K562 (cell line): ENCODE measurements at regions not wholly inside any gene's neighbourhood (a gene's known extent, or its start where the extent isn't known, plus 50 kb on each side); places are given as distances from the start of the nearest gene placed in this dataset.

Source experiments
- CBFA2T3 ChIP-seq: fragments of 450-650 bp; IDR thresholded peaks from 2 replicates; pipeline ENCODE4 v1.6.1; 2017
- CEBPZ ChIP-seq: fragments of 150-350 bp; IDR thresholded peaks from 2 replicates; pipeline ENCODE4 v1.6.1; 2014; ENCODE audit warnings: low read depth, mild to moderate bottlenecking, low read length, borderline replicate concordance
- CHD4 ChIP-seq: fragments of 200-600 bp; sonication (generic); IDR thresholded peaks from 3 replicates; pipeline ENCODE4 v1.6.1; 2012; ENCODE audit warnings: low read depth, mild to moderate bottlenecking, mixed read lengths, low read length, inconsistent platforms; ENCODE audit not compliant: insufficient read depth, insufficient replicate concordance, poor library complexity, severe bottlenecking
- ELK1 ChIP-seq: sonication (generic); formaldehyde crosslinking; IDR thresholded peaks from 2 replicates; pipeline ENCODE4 v1.8.1; 2022; ENCODE audit warnings: missing genetic modification reagents
- FOXA3 ChIP-seq, 2 experiments: fragments of 450-650 bp in 1 of 2; sonication (generic) in 1 of 2; formaldehyde crosslinking; IDR thresholded peaks in 1 of 2; conservative IDR thresholded peaks in 1 of 2; 2 replicates each; pipeline versions ENCODE4 v1.4.0 to v1.8.0; 2020 to 2022; ENCODE audit warnings: mild to moderate bottlenecking in 2 of 2, missing genetic modification reagents in 1 of 2
- HNRNPL ChIP-seq: fragments of 200-400 bp; formaldehyde crosslinking; IDR thresholded peaks from 2 replicates; pipeline ENCODE4 v1.6.1; 2017; ENCODE audit warnings: low read depth, mild to moderate bottlenecking, low read length
- ILF3 ChIP-seq: fragments of 450-650 bp; IDR thresholded peaks from 2 replicates; pipeline ENCODE4 v1.6.1; 2018; ENCODE audit warnings: antibody characterized with exemption, mild to moderate bottlenecking, moderate library complexity, borderline replicate concordance
- MCM3 ChIP-seq: fragments of 450-650 bp; IDR thresholded peaks from 2 replicates; pipeline ENCODE4 v1.6.1; 2016
- MCM7 ChIP-seq, 2 experiments: fragments of 450-650 bp; IDR thresholded peaks; 2 replicates each; pipeline ENCODE4 v1.6.1; 2016 to 2018
- MLX ChIP-seq, 2 experiments: fragments of 450-650 bp in 1 of 2; sonication (generic) in 1 of 2; formaldehyde crosslinking; conservative IDR thresholded peaks; 2 replicates each; pipeline versions ENCODE4 v1.4.0 to v1.8.1; 2020 to 2022; ENCODE audit warnings: mild to moderate bottlenecking in 1 of 2, missing genetic modification reagents in 1 of 2
- NCOA6 ChIP-seq: fragments of 450-650 bp; IDR thresholded peaks from 2 replicates; pipeline ENCODE4 v1.6.1; 2017; ENCODE audit warnings: mild to moderate bottlenecking
- POLR3A ChIP-seq: IDR thresholded peaks from 2 replicates; pipeline ENCODE4 v1.6.1; 2011; ENCODE audit warnings: borderline replicate concordance, mild to moderate bottlenecking, moderate library complexity; ENCODE audit not compliant: insufficient read length, insufficient read depth; ENCODE audit errors: extremely low read depth
- RBM17 ChIP-seq: fragments of 200-400 bp; formaldehyde crosslinking; IDR thresholded peaks from 2 replicates; pipeline ENCODE4 v1.6.1; 2017; ENCODE audit warnings: low read depth, mild to moderate bottlenecking, low read length, borderline replicate concordance
- RCOR1 ChIP-seq, 2 experiments: IDR thresholded peaks; 2 replicates each; pipeline ENCODE4 v1.6.1; 2012; ENCODE audit warnings: low read depth in 2 of 2, low read length in 2 of 2, borderline replicate concordance in 1 of 2, improper control_type of control experiment in 1 of 2
- SOX6 ChIP-seq: fragments of 450-650 bp; IDR thresholded peaks from 2 replicates; pipeline ENCODE4 v1.6.1; 2014; ENCODE audit warnings: mild to moderate bottlenecking
- SUPT5H ChIP-seq: fragments of 450-650 bp; IDR thresholded peaks from 2 replicates; pipeline ENCODE4 v1.6.1; 2016
- ZC3H4 ChIP-seq: sonication (generic); formaldehyde crosslinking; IDR thresholded peaks from 2 replicates; pipeline ENCODE4 v1.9.0; 2021; ENCODE audit warnings: missing genetic modification reagents, borderline replicate concordance
- ZFP36 ChIP-seq: fragments of 150-350 bp; IDR thresholded peaks from 2 replicates; pipeline ENCODE4 v1.6.1; 2018; ENCODE audit warnings: low read length, low read depth; ENCODE audit not compliant: partially characterized antibody
- ZKSCAN1 ChIP-seq: fragments of 150-350 bp; IDR thresholded peaks from 2 replicates; pipeline ENCODE4 v1.6.1; 2016; ENCODE audit warnings: low read depth, low read length
- ZNF41 ChIP-seq: fragments of 250-450 bp; sonication (Bioruptor Pico); conservative IDR thresholded peaks from 2 replicates; pipeline ENCODE4 v1.4.0; 2020; ENCODE audit warnings: mild to moderate bottlenecking
- ZNF551 ChIP-seq: fragments of 250-450 bp; sonication (Bioruptor Pico); IDR thresholded peaks from 2 replicates; pipeline ENCODE4 v1.5.0; 2021; ENCODE audit warnings: mild to moderate bottlenecking, moderate library complexity
- ZNF639 ChIP-seq, 2 experiments: fragments of 200-800 bp in 1 of 2; sonication (Bioruptor generic) in 1 of 2; sonication (generic) in 1 of 2; formaldehyde crosslinking in 1 of 2; IDR thresholded peaks in 1 of 2; conservative IDR thresholded peaks in 1 of 2; 2 replicates each; pipeline versions ENCODE4 v1.5.0 to v1.6.1; 2016 to 2020; ENCODE audit warnings: missing compliant biosample characterization in 1 of 2, missing genetic modification characterization in 1 of 2, missing genetic modification reagents in 1 of 2

- no peak for TF ChIP-seq ZNF639 (CRISPR knock-in tag; conservative IDR thresholded peaks at IDR 0.05 in 1 of 2, IDR thresholded peaks at IDR 0.05 in 1 of 2)
- peak in 1 of 2 experiments; percentile 35; a peak in 1 of 4 replicates for TF ChIP-seq RCOR1 (IDR thresholded peaks at IDR 0.05; ENCODE audit: borderline replicate concordance in 1 of 2, low read depth in 2 of 2, low read length in 2 of 2)
- no peak for TF ChIP-seq MCM3
- no peak for TF ChIP-seq HNRNPL
- no peak for TF ChIP-seq CEBPZ
- TF ChIP-seq MCM7 (IDR thresholded peaks at IDR 0.05), result no peak
- no peak for TF ChIP-seq MLX (CRISPR knock-in tag; conservative IDR thresholded peaks at IDR 0.05)
- TF ChIP-seq ZC3H4 (CRISPR knock-in tag), result no peak
- no peak for TF ChIP-seq RBM17
- no peak for TF ChIP-seq FOXA3 (CRISPR knock-in tag; conservative IDR thresholded peaks at IDR 0.05 in 1 of 2, IDR thresholded peaks at IDR 0.05 in 1 of 2)
- TF ChIP-seq SUPT5H, result no peak
- TF ChIP-seq ELK1 (CRISPR knock-in tag), result no peak
- TF ChIP-seq NCOA6, result no peak
- TF ChIP-seq ZNF41, result no peak
- TF ChIP-seq ILF3, result no peak
- no peak for TF ChIP-seq POLR3A
- no peak for TF ChIP-seq CHD4
- peak; percentile 97 for TF ChIP-seq ZKSCAN1
- no peak for TF ChIP-seq CBFA2T3
- no peak for TF ChIP-seq ZNF551 (CRISPR knock-in tag)
- no peak for TF ChIP-seq SOX6
- TF ChIP-seq ZFP36, result no peak
Observed at GRCh38 chr3:56928379-56929068, 126.8 kb upstream of the ARHGEF3 start (continued).
